ENCODE measurements at regions not wholly inside any gene's neighbourhood (a gene's known extent, or its start where the extent isn't known, plus 50 kb on each side); places are given as distances from the start of the nearest gene placed in this dataset.
A peak's percentile ranks its signal among the peaks of the same experiment; 100 is the strongest.

- Histone ChIP-seq H3K27me3 (ENCODE audit: insufficient read depth, low read length, poor library complexity) (no peaks in the 10 kb centered on the region), H3K36me3 (ENCODE audit: control insufficient read depth, insufficient read depth, low read length) (no peaks in the 10 kb centered on the region), H2BK120ac (ENCODE audit: low read depth, low read length) (no peak overlapping the region), H2AK5ac (ENCODE audit: low read length) (no peak overlapping the region), H2BK5ac (ENCODE audit: low read length) (no peak overlapping the region), H3K9ac (ENCODE audit: low read length) (no peak overlapping the region), H4K5ac (ENCODE audit: low read length) (no peak overlapping the region), H4K8ac (ENCODE audit: low read depth, low read length) (no peak overlapping the region), H3K27ac (ENCODE audit: low read depth, low read length) (no peak overlapping the region), H2BK15ac (replicated peaks; ENCODE audit: low read depth) (no peak overlapping the region), H3K4ac (ENCODE audit: low read depth, low read length) (no peak overlapping the region), H3K23ac (ENCODE audit: low read length) (no peak overlapping the region), H3K79me2 (ENCODE audit: control insufficient read depth, insufficient read depth, low read length) (no peaks in the 10 kb centered on the region), H3K79me1 (ENCODE audit: low read length) (no peaks in the 10 kb centered on the region), H3K4me2 (ENCODE audit: low read length) (no peak overlapping the region), H3K56ac (ENCODE audit: low read length) (no peak overlapping the region), H3K4me3 (ENCODE audit: low read length) (no peak overlapping the region), H3K4me1 (ENCODE audit: control insufficient read depth, low read depth, low read length) (no peaks in the 10 kb centered on the region), H3K18ac (ENCODE audit: low read length) (no peak overlapping the region)
- WGBS (ENCODE audit: extremely low coverage, insufficient coverage, low lambda C conversion rate): no CpG with 5 or more reads among the region's 1 CpG
- peak; percentile 12 for DNase-seq
Observed at GRCh38 chr6:130274007-130274406, 51.3 kb upstream of the SAMD3 start.
